Hematopoietic multipotent progenitor cell treated with erythropoietin and hydrocortisone succinate and interleukin-3 and kit ligand, for 4 days (in vitro differentiated cells): ENCODE measurements at regions not wholly inside any gene's neighbourhood (a gene's known extent, or its start where the extent isn't known, plus 50 kb on each side); places are given as distances from the start of the nearest gene placed in this dataset.
A peak's percentile ranks its signal among the peaks of the same experiment; 100 is the strongest.
"Not testable (repeated sequence)": the region's sequence is repeated elsewhere in the genome, so short reads cannot be mapped to it uniquely, and the experiment has no call there.

Experiments used
- DNase-seq: peaks from one replicate; pipeline ENCODE4 v3.0.0-alpha.2; 2015

GRCh38 chr6:109252261-109253041, 129.8 kb downstream of the CD164 start:
- DNase-seq, result no peak

GRCh38 chr6:109251839-109252238, 130.4 kb downstream of the CD164 start:
- DNase-seq, result no peak

- not testable (repeated sequence) for DNase-seq
Measured at GRCh38 chr6:109250544-109251156, 131.6 kb downstream of the CD164 start.

- DNase-seq, result no peak
Measured at GRCh38 chr6:109243863-109244825, 138.1 kb downstream of the CD164 start.

- DNase-seq, result no peak
Measured at GRCh38 chr6:109242925-109243324, 139.3 kb downstream of the CD164 start.

- no peak for DNase-seq
Measured at GRCh38 chr6:109242029-109242428, 140.2 kb downstream of the CD164 start.

GRCh38 chr6:109241199-109241598, 141.1 kb downstream of the CD164 start:
- DNase-seq, result peak; percentile 71

GRCh38 chr6:109240370-109241084, 141.7 kb downstream of the CD164 start:
- DNase-seq, result peak; percentile 35

GRCh38 chr6:109239651-109240321, 142.5 kb downstream of the CD164 start:
- DNase-seq, result no peak

- DNase-seq, result peak; percentile 55
Measured at GRCh38 chr6:109239160-109239559, 143.1 kb downstream of the CD164 start.

GRCh38 chr6:109238396-109238795, 143.1 kb downstream of the CEP57L1 start:
- no peak for DNase-seq

- DNase-seq, result no peak
Measured at GRCh38 chr6:109237986-109238329, 142.7 kb downstream of the CEP57L1 start.

- DNase-seq, result peak; percentile 94
Measured at GRCh38 chr6:109237077-109237985, 142.0 kb downstream of the CEP57L1 start.

- peak; percentile 93 for DNase-seq
Measured at GRCh38 chr6:109236115-109237076, 141.1 kb downstream of the CEP57L1 start.

- no peak for DNase-seq
Measured at GRCh38 chr6:109235481-109236038, 140.3 kb downstream of the CEP57L1 start.

GRCh38 chr6:109230453-109230852, 135.1 kb downstream of the CEP57L1 start:
- DNase-seq, result no peak

GRCh38 chr6:109229536-109229935, 134.2 kb downstream of the CEP57L1 start:
- DNase-seq, result peak; percentile 64

- no peak for DNase-seq
Measured at GRCh38 chr6:109227646-109228045, 132.3 kb downstream of the CEP57L1 start.

- no peak for DNase-seq
Measured at GRCh38 chr6:109226353-109226752, 131.0 kb downstream of the CEP57L1 start.
